ENCODE measurements at regions not wholly inside any gene's neighbourhood (a gene's known extent, or its start where the extent isn't known, plus 50 kb on each side); places are given as distances from the start of the nearest gene placed in this dataset.
A peak's percentile ranks its signal among the peaks of the same experiment; 100 is the strongest.

GRCh38 chrX:39724544-39724943, 373.2 kb downstream of the BCOR start:
- FAIRE-seq (no peak), DNase-seq (ENCODE audit: extremely low spot score, insufficient read length, low read depth) (no peak)

DNA sequence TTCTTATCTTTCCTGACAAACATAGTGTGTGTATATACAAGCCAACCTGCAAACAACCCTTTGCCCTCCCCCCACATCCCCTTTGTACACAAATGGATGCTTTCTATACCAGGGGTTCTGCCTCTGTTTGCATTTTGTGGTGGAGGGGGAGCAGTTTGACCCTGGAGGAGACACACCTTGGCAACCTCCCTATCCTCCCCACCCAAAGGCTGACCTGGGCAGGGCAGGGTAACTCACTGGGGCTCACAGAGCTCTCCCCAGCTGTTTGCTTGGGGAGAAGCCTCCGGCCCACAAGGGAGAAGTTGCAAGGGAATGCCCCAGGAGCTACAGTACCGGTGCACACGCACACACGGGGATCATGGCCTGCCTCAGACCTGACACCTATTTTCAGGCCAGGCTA, 372.6 kb downstream of the BCOR start:
- DNase-seq (ENCODE audit: extremely low spot score, insufficient read length, low read depth) (no peak), FAIRE-seq (no peak)

- DNase-seq (ENCODE audit: extremely low spot score, insufficient read length, low read depth) (no peak), FAIRE-seq (no peak)
Measured at GRCh38 chrX:39725928-39726619, 371.7 kb downstream of the BCOR start.

DNA sequence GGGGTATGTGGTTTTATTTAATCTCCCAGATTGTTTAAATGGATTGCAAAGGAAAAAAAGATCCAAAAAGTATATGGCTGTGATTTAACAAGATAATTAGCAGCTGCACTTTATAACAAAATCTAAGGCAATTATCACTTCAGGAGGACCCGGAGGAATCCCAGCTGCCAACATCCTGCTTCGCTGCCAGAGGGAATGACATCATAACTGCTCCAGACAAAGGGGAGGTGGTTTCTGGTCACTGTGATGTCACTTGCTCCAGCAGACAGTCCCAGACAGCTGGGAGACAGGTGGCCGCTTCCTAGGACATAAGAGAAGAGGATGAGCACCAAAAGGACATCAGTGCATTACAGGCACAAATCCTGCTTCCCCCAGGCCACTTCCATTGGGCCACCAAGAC, 371.0 kb downstream of the BCOR start:
- DNase-seq (ENCODE audit: extremely low spot score, insufficient read length, low read depth) (no peak), FAIRE-seq (no peak)

DNA sequence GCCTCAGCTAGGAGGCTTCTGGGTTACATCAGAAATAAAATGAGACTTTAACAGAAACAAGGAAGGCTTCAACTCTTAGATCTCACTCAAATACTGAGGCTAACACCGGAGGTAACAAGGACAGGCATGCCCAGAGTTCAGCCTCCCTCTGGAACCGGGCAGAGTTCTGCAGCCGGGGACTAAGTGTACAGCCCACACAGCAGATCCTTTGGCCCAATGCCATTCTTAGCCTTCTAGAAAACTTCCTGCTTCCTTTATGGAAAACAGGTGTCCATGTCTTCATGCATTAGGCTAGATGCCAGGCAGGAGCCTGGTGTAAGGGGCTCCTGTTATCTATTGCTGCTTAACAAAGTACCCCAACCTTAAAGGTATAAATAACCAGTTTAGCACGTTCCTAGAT, 369.7 kb downstream of the BCOR start:
- no peak for FAIRE-seq

GRCh38 chrX:39728852-39729598, 368.7 kb downstream of the BCOR start:
- FAIRE-seq: no peak
- DNase-seq (ENCODE audit: extremely low spot score, insufficient read length, low read depth): no peak

More for the DNA sequence above, 369.7 kb downstream of the BCOR start:
- DNase-seq (ENCODE audit: extremely low spot score, insufficient read length, low read depth): no peak

GRCh38 chrX:39729981-39730661, 367.6 kb downstream of the BCOR start:
- DNase-seq (ENCODE audit: extremely low spot score, insufficient read length, low read depth) (no peak), FAIRE-seq (no peak)

DNA sequence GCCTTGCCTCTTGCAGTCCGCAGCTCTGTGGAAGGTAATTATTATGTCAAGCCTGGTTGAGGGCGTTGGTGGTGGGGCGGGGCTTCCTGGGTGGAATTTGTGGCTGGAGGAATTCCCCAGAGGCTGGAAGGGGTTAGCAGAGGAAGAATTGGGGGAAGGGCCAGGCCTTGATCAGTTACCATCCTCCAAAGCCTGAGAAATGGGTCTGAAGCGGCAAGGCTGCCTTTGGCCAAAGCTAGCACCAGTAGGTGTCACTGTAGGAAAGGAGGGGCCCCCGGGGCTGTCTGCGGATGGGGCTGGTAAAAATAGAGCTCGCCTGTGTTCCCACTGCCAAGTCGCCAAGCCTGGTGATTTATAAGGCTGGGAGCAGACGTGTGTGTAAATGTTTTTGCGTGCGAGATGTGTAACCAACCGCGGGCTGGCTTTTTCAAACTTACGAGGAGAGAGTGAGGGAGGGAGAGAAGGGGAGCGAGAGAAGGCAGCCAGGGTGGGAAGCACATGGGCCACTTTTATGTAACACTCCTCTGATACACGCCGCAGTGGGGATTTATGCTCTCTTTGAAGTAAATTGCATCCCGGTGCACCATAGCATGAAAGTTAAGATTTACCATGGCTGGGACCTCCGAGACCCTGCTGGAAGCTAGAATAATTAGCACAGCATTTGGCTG, 367.0 kb downstream of the BCOR start:
- DNase-seq (ENCODE audit: extremely low spot score, insufficient read length, low read depth): peak; percentile 30
- FAIRE-seq: peak; percentile 71

DNA sequence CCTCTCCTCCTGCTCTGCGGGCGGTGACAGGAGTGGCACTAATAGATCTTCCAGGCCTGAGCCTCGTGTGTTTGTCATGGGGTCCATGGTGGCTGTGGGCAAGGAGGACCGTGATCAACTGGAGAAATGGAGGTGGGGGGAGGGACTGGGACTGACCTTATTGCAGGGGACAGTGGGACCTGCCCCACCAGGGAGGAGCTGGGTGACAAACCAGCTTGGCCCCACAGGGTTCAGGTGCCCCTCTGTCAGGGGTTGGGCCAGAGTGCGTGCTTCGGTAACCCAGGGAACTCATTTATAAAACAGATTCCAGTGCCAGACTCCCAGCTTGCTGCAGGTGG, 366.5 kb downstream of the BCOR start:
- FAIRE-seq (no peak), DNase-seq (ENCODE audit: extremely low spot score, insufficient read length, low read depth) (no peak)

DNA sequence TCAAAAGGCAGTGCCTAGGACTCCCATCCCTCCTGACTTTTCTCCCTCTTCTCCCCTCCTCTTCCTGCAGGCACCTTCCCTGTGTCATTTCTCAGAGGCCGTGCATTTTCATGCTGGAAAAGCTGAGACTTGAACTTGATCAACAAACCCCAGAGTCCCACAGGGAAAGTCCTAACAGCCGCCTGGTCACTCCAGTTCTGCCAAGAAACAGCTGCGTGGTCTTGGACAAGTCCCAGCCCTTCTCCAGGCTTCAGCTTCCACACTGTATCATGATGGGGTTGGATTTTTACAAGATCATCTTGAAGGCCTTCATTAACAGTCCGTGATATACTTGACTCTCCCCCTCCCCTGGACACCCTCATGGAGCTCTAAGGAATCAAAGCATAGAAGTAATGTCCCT, 366.0 kb downstream of the BCOR start:
- DNase-seq (ENCODE audit: extremely low spot score, insufficient read length, low read depth) (no peak), FAIRE-seq (no peak)

DNA sequence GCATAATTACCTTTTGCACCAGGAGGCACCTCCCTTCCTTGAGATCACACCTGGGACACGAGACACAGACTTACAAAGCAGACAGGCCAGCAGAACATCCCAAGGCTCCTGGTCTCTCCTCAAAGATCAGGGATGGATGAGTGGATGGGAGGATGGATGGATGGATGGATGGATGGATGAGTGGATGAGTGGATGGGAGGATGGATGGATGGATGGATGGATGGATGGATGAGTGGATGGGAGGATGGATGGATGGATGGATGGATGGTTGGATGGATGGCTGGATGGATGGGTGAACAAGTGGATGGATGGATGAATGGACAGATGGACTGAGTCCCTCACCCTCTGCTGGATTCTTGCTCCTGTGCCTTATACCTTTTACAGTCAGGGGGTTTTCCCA, 364.0 kb downstream of the BCOR start:
- no peak for DNase-seq (ENCODE audit: extremely low spot score, insufficient read length, low read depth)
- FAIRE-seq: no peak

GRCh38 chrX:39734174-39734776, 363.5 kb downstream of the BCOR start:
- DNase-seq (ENCODE audit: extremely low spot score, insufficient read length, low read depth) (no peak), FAIRE-seq (no peak)

DNA sequence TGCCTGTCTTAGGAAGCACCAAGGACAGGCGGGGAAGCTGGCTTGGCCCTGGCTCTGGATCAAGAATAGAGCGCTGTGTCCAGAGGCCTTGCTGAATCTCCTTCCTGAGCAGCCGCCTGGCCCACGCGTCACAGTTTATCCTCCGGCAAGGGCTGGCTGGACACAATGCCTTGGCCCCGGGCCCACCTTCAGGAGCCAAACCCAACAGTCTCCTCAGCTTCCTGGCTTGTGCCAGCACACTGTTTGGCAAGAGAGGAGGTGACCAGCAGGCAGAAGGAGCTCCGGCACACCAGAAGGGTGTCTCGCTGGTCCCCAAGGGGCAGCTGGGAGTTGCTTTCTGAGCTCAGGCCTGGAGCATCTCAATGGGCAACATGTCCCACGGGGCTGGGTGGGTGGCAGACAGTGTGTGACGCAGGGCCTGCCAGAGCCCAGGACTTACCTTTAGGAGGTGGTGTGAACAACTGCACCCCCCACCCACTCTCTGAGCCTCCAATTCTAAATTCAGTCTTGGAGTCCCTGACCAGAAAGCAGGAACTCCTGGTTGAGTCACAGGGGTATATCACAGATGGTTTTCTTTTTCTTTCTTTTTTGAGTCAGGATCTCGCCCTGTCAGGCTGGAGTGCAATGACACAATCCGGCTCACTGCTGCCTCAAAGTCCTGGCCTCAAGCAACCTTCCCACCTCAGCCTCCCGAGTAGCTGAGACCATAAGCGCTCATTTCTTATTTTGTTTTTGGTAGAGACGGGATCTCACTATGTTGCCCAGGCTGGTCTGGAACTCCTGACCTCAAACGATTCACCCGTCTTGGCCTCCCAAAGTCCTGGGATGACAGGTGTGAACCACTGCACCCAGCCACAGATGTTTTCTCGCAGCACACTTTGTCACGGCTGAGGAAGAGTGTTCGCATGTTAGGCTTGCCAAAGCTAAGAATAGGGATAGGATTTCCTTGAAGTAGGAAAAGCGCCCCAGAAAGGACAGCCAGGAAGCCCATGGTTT, 361.2 kb downstream of the BCOR start:
- DNase-seq (ENCODE audit: extremely low spot score, insufficient read length, low read depth): no peak
- no peak for FAIRE-seq

DNA sequence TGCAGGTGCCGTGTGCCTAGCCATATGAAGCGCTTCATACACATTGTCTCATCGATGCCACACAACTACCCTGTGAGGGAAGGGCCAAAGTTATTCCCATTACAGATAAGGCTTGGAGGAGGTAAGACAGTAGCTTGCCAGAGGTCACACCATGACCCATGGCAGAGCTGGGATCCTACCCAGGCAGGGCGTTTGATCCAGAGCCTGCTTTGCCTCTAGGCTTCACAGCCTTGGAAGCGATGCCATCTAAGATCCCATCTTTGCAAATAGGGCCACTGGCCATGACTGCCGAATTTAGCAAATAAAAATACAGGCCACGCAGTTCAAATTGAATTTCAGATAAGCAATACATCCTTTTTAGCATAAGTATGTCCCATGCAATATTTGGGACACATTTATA, 358.2 kb downstream of the BCOR start:
- DNase-seq (ENCODE audit: extremely low spot score, insufficient read length, low read depth) (no peak), FAIRE-seq (no peak)

- FAIRE-seq: no peak
- DNase-seq (ENCODE audit: extremely low spot score, insufficient read length, low read depth): no peak
Measured at GRCh38 chrX:39740078-39740477, 357.7 kb downstream of the BCOR start.

GRCh38 chrX:39741904-39742303, 355.9 kb downstream of the BCOR start:
- DNase-seq (ENCODE audit: extremely low spot score, insufficient read length, low read depth): no peak
- no peak for FAIRE-seq

DNA sequence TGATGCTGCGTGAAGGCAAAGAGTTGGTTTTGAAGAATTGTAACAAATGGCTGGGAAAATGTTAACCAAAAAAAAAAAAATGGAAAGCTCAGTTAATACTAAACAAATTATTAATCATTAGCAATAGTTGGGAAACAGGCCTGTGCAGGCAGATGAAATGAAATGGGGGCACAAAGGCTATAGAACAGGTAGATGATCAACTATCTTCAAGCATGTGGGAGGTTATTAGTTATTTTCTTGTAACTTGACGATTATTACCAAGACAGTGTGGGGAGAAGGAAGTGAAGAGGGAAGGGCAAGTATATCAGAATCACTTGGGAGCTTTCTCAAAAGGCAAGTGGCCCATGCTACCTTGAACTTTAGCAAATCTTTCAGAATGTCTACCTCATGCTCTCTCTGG, 351.9 kb downstream of the BCOR start:
- DNase-seq (ENCODE audit: extremely low spot score, insufficient read length, low read depth) (no peak), FAIRE-seq (peak; percentile 60)

- FAIRE-seq (no peak), DNase-seq (ENCODE audit: extremely low spot score, insufficient read length, low read depth) (no peak)
Measured at GRCh38 chrX:39749135-39749534, 348.6 kb downstream of the BCOR start.

DNA sequence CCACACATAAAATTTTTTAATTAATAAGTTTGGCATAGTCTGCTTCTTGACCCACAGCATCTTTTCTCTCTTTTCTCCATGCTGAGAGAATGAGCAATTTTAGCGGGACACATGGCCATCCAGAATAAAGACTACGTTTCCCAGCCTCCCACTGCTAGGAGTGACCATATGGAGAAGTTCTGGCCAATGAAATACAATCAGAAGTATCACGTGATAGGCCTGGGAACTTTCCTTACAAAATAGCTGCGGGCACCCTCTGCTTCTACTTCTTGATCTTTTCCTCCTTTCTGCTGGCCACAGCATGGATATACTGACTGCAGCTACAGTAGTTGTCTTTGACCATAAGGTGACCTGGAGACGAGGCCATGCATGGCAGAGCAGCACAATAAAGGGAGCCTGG, 348.0 kb downstream of the BCOR start:
- FAIRE-seq (no peak), DNase-seq (ENCODE audit: extremely low spot score, insufficient read length, low read depth) (no peak)
